ENCODE measurements at regions not wholly inside any gene's neighbourhood (a gene's known extent, or its start where the extent isn't known, plus 50 kb on each side); places are given as distances from the start of the nearest gene placed in this dataset.
"Not testable (repeated sequence)": the region's sequence is repeated elsewhere in the genome, so short reads cannot be mapped to it uniquely, and the experiment has no call there.

DNA sequence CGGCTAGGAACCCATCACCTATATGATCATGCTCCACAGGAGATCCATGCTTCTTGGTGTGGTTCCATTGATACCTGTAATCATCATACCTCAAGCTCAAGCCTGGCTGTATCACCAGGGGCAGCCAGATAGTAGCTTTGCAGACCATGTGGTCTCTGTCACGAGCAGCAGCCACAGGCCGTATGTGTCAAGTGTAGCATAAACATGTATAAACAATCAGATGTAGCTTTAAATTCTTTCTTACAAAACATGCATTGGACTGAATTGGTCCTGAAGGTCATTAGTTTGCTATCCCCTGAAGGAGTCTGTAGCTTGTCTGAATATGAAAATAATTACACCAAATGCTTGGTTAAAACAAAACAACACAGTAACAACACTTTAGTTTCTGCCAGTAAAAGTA lies 1223.2 kb upstream of the TMEM132C start:
- TF ChIP-seq, protein P1, sequence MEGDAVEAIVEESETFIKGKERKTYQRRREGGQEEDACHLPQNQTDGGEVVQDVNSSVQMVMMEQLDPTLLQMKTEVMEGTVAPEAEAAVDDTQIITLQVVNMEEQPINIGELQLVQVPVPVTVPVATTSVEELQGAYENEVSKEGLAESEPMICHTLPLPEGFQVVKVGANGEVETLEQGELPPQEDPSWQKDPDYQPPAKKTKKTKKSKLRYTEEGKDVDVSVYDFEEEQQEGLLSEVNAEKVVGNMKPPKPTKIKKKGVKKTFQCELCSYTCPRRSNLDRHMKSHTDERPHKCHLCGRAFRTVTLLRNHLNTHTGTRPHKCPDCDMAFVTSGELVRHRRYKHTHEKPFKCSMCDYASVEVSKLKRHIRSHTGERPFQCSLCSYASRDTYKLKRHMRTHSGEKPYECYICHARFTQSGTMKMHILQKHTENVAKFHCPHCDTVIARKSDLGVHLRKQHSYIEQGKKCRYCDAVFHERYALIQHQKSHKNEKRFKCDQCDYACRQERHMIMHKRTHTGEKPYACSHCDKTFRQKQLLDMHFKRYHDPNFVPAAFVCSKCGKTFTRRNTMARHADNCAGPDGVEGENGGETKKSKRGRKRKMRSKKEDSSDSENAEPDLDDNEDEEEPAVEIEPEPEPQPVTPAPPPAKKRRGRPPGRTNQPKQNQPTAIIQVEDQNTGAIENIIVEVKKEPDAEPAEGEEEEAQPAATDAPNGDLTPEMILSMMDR (conservative IDR thresholded peaks at IDR 0.05), result no peak
- H3K27ac ChIP-seq, result no peak overlapping the region

DNA sequence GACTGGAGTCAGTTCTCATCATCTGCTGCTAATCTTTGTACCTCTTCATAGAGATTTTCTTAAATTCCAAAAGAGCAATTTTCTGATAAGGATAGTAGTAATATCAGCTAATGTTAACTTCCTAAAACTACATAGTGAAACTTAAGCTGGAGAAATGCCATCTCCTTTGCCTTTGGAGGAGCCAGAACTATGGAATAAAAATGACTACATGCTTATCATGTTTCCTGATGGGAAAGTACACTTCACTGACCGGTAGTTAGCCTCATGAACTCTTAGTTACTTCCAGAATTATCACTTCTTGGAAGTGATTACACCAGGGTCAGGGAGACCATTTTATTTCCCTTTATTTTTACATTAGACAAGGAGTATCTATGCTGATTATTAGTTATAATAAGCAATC lies 1222.1 kb upstream of the TMEM132C start:
- no peak overlapping the region for H3K27ac ChIP-seq
- TF ChIP-seq, protein P1 (conservative IDR thresholded peaks at IDR 0.05), result no peak

DNA sequence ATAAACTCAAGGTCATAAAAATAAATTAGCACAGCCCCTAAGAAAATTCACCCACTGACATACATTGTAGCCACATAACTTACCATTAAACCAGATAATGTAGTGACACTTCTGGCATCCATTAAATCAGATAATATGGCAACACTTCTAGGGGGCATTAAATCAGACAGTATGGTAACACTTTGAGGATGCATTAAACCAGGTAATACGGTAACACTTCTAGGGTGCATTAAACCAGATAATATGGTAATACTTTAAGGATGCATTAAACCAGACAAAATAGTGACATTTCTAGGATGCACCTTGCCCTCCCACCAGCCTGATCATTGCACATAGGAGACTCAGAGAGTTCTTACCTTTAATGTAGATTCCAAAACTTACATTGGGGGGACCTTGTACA lies 1220.5 kb upstream of the TMEM132C start:
- TF ChIP-seq, protein P1 (conservative IDR thresholded peaks at IDR 0.05), result no peak
- no peak overlapping the region for H3K27ac ChIP-seq

DNA sequence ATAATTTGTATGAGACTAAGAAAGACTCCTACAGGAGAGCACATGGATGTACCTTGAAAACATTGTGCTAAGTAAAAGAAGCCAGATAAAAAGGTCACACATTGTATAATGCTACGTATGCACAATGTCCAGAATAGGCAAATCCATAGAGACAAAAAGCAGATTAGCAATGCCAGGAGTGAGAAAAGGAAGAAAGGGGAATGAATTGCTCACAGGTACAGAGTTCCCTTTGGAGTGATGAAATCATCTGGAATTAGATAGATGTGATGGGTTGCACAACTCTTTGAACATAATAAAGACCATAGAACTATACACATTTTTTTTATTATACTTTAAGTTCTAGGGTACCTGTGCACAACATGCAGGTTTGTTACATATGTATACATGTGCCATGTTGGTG lies 1218.9 kb upstream of the TMEM132C start:
- TF ChIP-seq, protein P1 (conservative IDR thresholded peaks at IDR 0.05), result no peak
- H3K27ac ChIP-seq, result no peak overlapping the region

DNA sequence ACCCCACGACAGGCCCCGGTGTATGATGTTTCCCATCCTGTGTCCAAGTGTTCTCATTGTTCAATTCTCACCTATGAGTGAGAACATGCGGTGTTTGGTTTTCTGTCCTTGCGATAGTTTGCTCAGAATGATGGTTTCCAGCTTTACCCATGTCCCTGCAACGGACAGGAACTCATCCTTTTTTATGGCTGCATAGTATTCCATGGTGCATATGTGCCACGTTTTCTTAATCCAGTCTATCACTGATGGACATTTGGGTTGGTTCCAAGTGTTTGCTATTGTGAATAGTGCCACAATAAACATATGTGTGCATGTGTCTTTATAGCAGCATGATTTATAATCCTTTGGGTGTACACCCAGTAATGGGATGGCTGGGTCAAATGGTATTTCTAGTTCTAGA lies 1218.4 kb upstream of the TMEM132C start:
- H3K27ac ChIP-seq, result not testable (repeated sequence)

DNA sequence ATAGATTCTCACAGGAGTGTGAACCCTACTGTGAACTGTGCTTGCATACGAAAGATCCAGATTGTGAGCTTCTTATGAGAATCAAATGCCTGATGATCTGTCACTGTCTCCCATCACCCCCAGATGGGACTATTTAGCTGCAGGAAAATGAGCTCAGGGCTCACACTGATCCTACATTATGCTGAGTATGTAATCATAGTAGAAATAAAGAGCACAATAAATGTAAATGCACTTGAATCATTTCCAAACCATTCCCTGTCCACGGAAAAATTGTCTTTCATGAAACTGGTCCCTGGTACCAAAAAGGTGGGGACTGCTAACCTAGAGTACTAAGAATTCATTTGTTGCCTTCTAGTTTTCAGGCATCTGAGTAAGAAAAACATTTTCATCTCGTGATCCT lies 1215.8 kb upstream of the TMEM132C start:
- no peak overlapping the region for H3K27ac ChIP-seq
- TF ChIP-seq, protein P1 (conservative IDR thresholded peaks at IDR 0.05), result no peak

DNA sequence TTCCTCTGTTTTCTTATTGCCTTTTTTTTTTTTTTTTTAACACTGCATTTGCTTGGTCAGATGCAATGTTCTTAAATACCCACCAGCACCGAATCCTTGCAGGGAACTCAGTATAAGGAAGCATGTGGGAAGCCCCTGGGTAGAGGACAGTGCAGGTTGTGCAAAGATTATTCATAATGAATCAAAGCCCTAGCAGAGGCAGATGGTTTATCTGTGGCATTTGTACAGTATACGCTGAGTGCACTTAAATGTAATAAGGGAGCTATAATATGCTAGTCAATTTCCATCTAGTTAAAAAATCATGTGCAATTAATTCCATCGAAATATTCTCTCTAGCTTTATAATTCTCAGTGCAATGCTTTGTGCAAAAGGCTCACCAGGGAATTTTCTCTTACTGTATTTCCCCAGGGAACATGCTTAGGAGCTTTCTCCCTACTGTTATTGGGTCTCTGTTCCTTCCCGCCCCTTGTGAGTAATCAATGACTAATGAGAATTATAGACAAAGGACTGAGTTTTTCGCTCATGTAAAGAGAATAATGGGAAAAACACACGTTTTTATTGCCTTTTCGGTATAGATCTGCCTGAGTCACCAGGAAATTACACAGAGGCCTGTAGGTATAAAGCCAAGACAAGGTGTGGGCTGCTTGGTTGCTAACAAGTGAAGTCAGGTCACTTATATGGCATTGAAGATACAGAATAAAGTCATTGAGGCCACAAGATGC lies 1214.3 kb upstream of the TMEM132C start:
- no peak overlapping the region for H3K27ac ChIP-seq
- TF ChIP-seq, protein P1 (conservative IDR thresholded peaks at IDR 0.05), result no peak

DNA sequence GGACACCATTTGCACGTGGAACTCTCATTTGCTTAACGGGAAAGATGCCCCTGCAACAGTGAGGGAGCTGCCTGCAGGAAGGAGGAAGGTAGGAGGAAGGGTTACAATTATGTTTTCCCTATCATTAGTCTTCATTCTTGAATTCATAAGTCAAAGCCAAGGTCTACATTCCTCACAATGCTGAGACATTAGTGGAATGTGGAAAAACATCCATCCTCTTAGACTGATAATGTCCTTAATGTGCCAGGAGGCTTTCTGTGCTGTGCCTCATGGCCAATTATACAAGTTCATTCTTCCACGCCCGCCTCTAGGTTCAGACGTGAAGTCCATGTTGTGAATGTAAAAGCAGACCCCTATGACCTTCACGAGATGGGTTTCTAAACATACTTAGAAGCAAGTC lies 1212.4 kb upstream of the TMEM132C start:
- TF ChIP-seq, protein P1 (conservative IDR thresholded peaks at IDR 0.05), result no peak
- no peak overlapping the region for H3K27ac ChIP-seq

Measured in VCaP (cell line).